Dendritic cell treated with granulocyte-macrophage colony-stimulating factor and Interleukin-4, amounts not matched to agents 40 ng/mL and 50 ng/mL, for 4 days (primary cell): ENCODE measurements at regions not wholly inside any gene's neighbourhood (a gene's known extent, or its start where the extent isn't known, plus 50 kb on each side); places are given as distances from the start of the nearest gene placed in this dataset.

Source experiments
- H3K27ac Mint-ChIP-seq: one replicate; pipeline ENCODE4 v1.8.0; 2022; ENCODE audit warnings: mild to moderate bottlenecking, mixed read lengths
- H3K27me3 Mint-ChIP-seq: one replicate; pipeline ENCODE4 v1.8.0; 2022; ENCODE audit warnings: mild to moderate bottlenecking, mixed read lengths
- H3K36me3 Mint-ChIP-seq: one replicate; pipeline ENCODE4 v1.8.0; 2022; ENCODE audit warnings: low read depth, mixed read lengths
- H3K4me1 Mint-ChIP-seq: one replicate; pipeline ENCODE4 v1.8.0; 2022; ENCODE audit warnings: low read depth, mixed read lengths
- H3K4me3 Mint-ChIP-seq: one replicate; pipeline ENCODE4 v1.8.0; 2022; ENCODE audit warnings: mild to moderate bottlenecking, moderate library complexity, mixed read lengths
- H3K9me3 Mint-ChIP-seq: one replicate; pipeline ENCODE4 v1.8.0; 2022; ENCODE audit warnings: mixed read lengths
- intact Hi-C: fragments of 100-400 bp; cut with micrococcal nuclease; formaldehyde crosslinking; loops from one replicate; pipeline ENCODE4 v1.15.0; 2022

- no peak overlapping the region for H3K4me3 Mint-ChIP-seq
- peaks cover 8% of the 10 kb centered on the region for H3K4me1 Mint-ChIP-seq
- peaks cover 17% of the 10 kb centered on the region for H3K9me3 Mint-ChIP-seq
- intact Hi-C loops: no loop called here
- H3K27me3 Mint-ChIP-seq: peaks cover 56% of the 10 kb centered on the region
- no peak overlapping the region for H3K27ac Mint-ChIP-seq
- H3K36me3 Mint-ChIP-seq: no peaks in the 10 kb centered on the region
Measured at GRCh38 chr9:88799541-88800328, 191.5 kb upstream of the S1PR3 start.

- H3K9me3 Mint-ChIP-seq: peaks cover 17% of the 10 kb centered on the region
- peaks cover 58% of the 10 kb centered on the region for H3K27me3 Mint-ChIP-seq
- H3K4me1 Mint-ChIP-seq: peaks cover 8% of the 10 kb centered on the region
- H3K27ac Mint-ChIP-seq: no peak overlapping the region
- H3K36me3 Mint-ChIP-seq: no peaks in the 10 kb centered on the region
- intact Hi-C loops: no loop called here
- H3K4me3 Mint-ChIP-seq: no peak overlapping the region
Measured at GRCh38 chr9:88800329-88800682, 191.0 kb upstream of the S1PR3 start.

GRCh38 chr9:88801214-88801796 is 190.0 kb upstream of the S1PR3 start:
- intact Hi-C loops: no loop called here
- Mint-ChIP-seq H3K27me3 (peaks cover 62% of the 10 kb centered on the region), H3K4me1 (peaks cover 8% of the 10 kb centered on the region), H3K36me3 (no peaks in the 10 kb centered on the region), H3K27ac (no peak overlapping the region), H3K4me3 (no peak overlapping the region), H3K9me3 (peaks cover 10% of the 10 kb centered on the region)

- Mint-ChIP-seq H3K4me3 (no peak overlapping the region), H3K36me3 (no peaks in the 10 kb centered on the region), H3K27ac (no peak overlapping the region), H3K4me1 (peaks cover 8% of the 10 kb centered on the region), H3K27me3 (peaks cover 70% of the 10 kb centered on the region), H3K9me3 (no peaks in the 10 kb centered on the region)
- intact Hi-C loops: no loop called here
Measured at GRCh38 chr9:88802533-88802932, 188.7 kb upstream of the S1PR3 start.

- Mint-ChIP-seq H3K36me3 (no peaks in the 10 kb centered on the region), H3K27ac (no peak overlapping the region), H3K27me3 (peaks cover 73% of the 10 kb centered on the region), H3K4me1 (peaks cover 8% of the 10 kb centered on the region), H3K9me3 (no peaks in the 10 kb centered on the region), H3K4me3 (no peak overlapping the region)
- intact Hi-C loops: no loop called here
Measured at GRCh38 chr9:88803546-88804253, 187.6 kb upstream of the S1PR3 start.

- Mint-ChIP-seq H3K9me3 (no peaks in the 10 kb centered on the region), H3K27me3 (peaks cover 74% of the 10 kb centered on the region), H3K27ac (no peak overlapping the region), H3K4me1 (peaks cover 8% of the 10 kb centered on the region), H3K4me3 (no peak overlapping the region), H3K36me3 (no peaks in the 10 kb centered on the region)
- intact Hi-C loops: no loop called here
Measured at GRCh38 chr9:88804254-88804596, 187.0 kb upstream of the S1PR3 start.

- no peak overlapping the region for H3K27ac Mint-ChIP-seq
- intact Hi-C loops: no loop called here
Measured at GRCh38 chr9:88805217-88805943, 185.9 kb upstream of the S1PR3 start.

GRCh38 chr9:88807426-88807825 is 183.8 kb upstream of the S1PR3 start:
- no peaks in the 10 kb centered on the region for H3K36me3 Mint-ChIP-seq
- no peak overlapping the region for H3K4me3 Mint-ChIP-seq
- intact Hi-C loops: no loop called here
- no peak overlapping the region for H3K27ac Mint-ChIP-seq
- H3K9me3 Mint-ChIP-seq: no peaks in the 10 kb centered on the region
- peaks cover 77% of the 10 kb centered on the region for H3K27me3 Mint-ChIP-seq
- H3K4me1 Mint-ChIP-seq: peaks cover 8% of the 10 kb centered on the region

More at GRCh38 chr9:88805217-88805943, 185.9 kb upstream of the S1PR3 start:
- Mint-ChIP-seq H3K4me1 (peaks cover 8% of the 10 kb centered on the region), H3K27me3 (peaks cover 78% of the 10 kb centered on the region), H3K36me3 (no peaks in the 10 kb centered on the region), H3K9me3 (no peaks in the 10 kb centered on the region), H3K4me3 (no peak overlapping the region)

- Mint-ChIP-seq H3K4me3 (no peak overlapping the region), H3K4me1 (peaks cover 8% of the 10 kb centered on the region), H3K36me3 (no peaks in the 10 kb centered on the region), H3K9me3 (no peaks in the 10 kb centered on the region), H3K27me3 (peaks cover 75% of the 10 kb centered on the region), H3K27ac (no peak overlapping the region)
- intact Hi-C loops: no loop called here
Measured at GRCh38 chr9:88808019-88808656, 183.1 kb upstream of the S1PR3 start.

- H3K27me3 Mint-ChIP-seq: peaks cover 75% of the 10 kb centered on the region
- H3K27ac Mint-ChIP-seq: no peak overlapping the region
Measured at GRCh38 chr9:88808761-88809354, 182.4 kb upstream of the S1PR3 start.

GRCh38 chr9:88809355-88810161 is 181.7 kb upstream of the S1PR3 start:
- Mint-ChIP-seq H3K27me3 (peaks cover 74% of the 10 kb centered on the region), H3K27ac (no peak overlapping the region), H3K4me1 (no peaks in the 10 kb centered on the region), H3K4me3 (no peak overlapping the region), H3K36me3 (no peaks in the 10 kb centered on the region), H3K9me3 (no peaks in the 10 kb centered on the region)
- intact Hi-C loops: no loop called here

More at GRCh38 chr9:88808761-88809354, 182.4 kb upstream of the S1PR3 start:
- Mint-ChIP-seq H3K4me3 (no peak overlapping the region), H3K4me1 (peaks cover 3% of the 10 kb centered on the region), H3K9me3 (no peaks in the 10 kb centered on the region), H3K36me3 (no peaks in the 10 kb centered on the region)
- intact Hi-C loops: no loop called here

- H3K27me3 Mint-ChIP-seq: peaks cover 80% of the 10 kb centered on the region
- H3K4me1 Mint-ChIP-seq: no peaks in the 10 kb centered on the region
- H3K36me3 Mint-ChIP-seq: no peaks in the 10 kb centered on the region
- H3K9me3 Mint-ChIP-seq: no peaks in the 10 kb centered on the region
- no peak overlapping the region for H3K27ac Mint-ChIP-seq
- intact Hi-C loops: no loop called here
- H3K4me3 Mint-ChIP-seq: no peak overlapping the region
Measured at GRCh38 chr9:88810826-88811225, 180.4 kb upstream of the S1PR3 start.

- no peaks in the 10 kb centered on the region for H3K9me3 Mint-ChIP-seq
- H3K4me3 Mint-ChIP-seq: no peak overlapping the region
- intact Hi-C loops: no loop called here
- no peak overlapping the region for H3K27ac Mint-ChIP-seq
- H3K36me3 Mint-ChIP-seq: no peaks in the 10 kb centered on the region
- H3K4me1 Mint-ChIP-seq: no peaks in the 10 kb centered on the region
- H3K27me3 Mint-ChIP-seq: peaks cover 82% of the 10 kb centered on the region
Measured at GRCh38 chr9:88811511-88811910, 179.8 kb upstream of the S1PR3 start.
